HG03575 (cell line): ENCODE measurements at regions not wholly inside any gene's neighbourhood (a gene's known extent, or its start where the extent isn't known, plus 50 kb on each side); places are given as distances from the start of the nearest gene placed in this dataset.
"Not testable (repeated sequence)": the region's sequence is repeated elsewhere in the genome, so short reads cannot be mapped to it uniquely, and the experiment has no call there.

Source experiments
- ATAC-seq: cut with Tn5 transposase; IDR thresholded peaks from one replicate; pipeline ENCODE4 v1.9.1; 2021; ENCODE audit not compliant: unreplicated experiment, insufficient number of reproducible peaks, low FRiP score; ENCODE audit errors: extremely low read depth

- ATAC-seq: no peak
These were observed 196.4 kb upstream of the IGF1 start for GRCh38 chr12:102676812-102677211.

- ATAC-seq: no peak
These were observed 195.3 kb upstream of the IGF1 start for GRCh38 chr12:102675672-102676071.

GRCh38 chr12:102673606-102674005 lies 193.2 kb upstream of the IGF1 start:
- ATAC-seq: no peak

- not testable (repeated sequence) for ATAC-seq
These were observed 191.8 kb upstream of the IGF1 start for GRCh38 chr12:102672212-102672611.

- ATAC-seq: no peak
These were observed 188.7 kb upstream of the IGF1 start for GRCh38 chr12:102669056-102669455.

- not testable (repeated sequence) for ATAC-seq
These were observed 185.8 kb upstream of the IGF1 start for GRCh38 chr12:102666176-102666575.

GRCh38 chr12:102659200-102659911 lies 179.0 kb upstream of the IGF1 start:
- ATAC-seq: no peak

GRCh38 chr12:102653406-102653805 lies 173.0 kb upstream of the IGF1 start:
- no peak for ATAC-seq

GRCh38 chr12:102652645-102653313 lies 172.4 kb upstream of the IGF1 start:
- ATAC-seq: no peak

- no peak for ATAC-seq
These were observed 165.6 kb upstream of the IGF1 start for GRCh38 chr12:102645968-102646367.

- ATAC-seq: no peak
These were observed 163.7 kb upstream of the IGF1 start for GRCh38 chr12:102643879-102644575.

GRCh38 chr12:102642199-102642598 lies 161.8 kb upstream of the IGF1 start:
- no peak for ATAC-seq

- ATAC-seq: not testable (repeated sequence)
These were observed 160.3 kb upstream of the IGF1 start for GRCh38 chr12:102640658-102641057.

- no peak for ATAC-seq
These were observed 158.4 kb upstream of the IGF1 start for GRCh38 chr12:102638777-102639176.

GRCh38 chr12:102633981-102634605 lies 153.7 kb upstream of the IGF1 start:
- no peak for ATAC-seq

GRCh38 chr12:102631274-102631673 lies 150.9 kb upstream of the IGF1 start:
- no peak for ATAC-seq

GRCh38 chr12:102629262-102629888 lies 149.0 kb upstream of the IGF1 start:
- ATAC-seq: no peak

GRCh38 chr12:102625819-102626218 lies 145.5 kb upstream of the IGF1 start:
- no peak for ATAC-seq

- no peak for ATAC-seq
These were observed 142.3 kb upstream of the IGF1 start for GRCh38 chr12:102622618-102623017.
